GM21619 (cell line): ENCODE measurements at regions not wholly inside any gene's neighbourhood (a gene's known extent, or its start where the extent isn't known, plus 50 kb on each side); places are given as distances from the start of the nearest gene placed in this dataset.
"Not testable (repeated sequence)": the region's sequence is repeated elsewhere in the genome, so short reads cannot be mapped to it uniquely, and the experiment has no call there.

ENCODE experiments used
- ATAC-seq: cut with Tn5 transposase; IDR thresholded peaks from one replicate; pipeline ENCODE4 v1.9.1; 2021; ENCODE audit not compliant: unreplicated experiment

- ATAC-seq: not testable (repeated sequence)
These were observed 56.0 kb upstream of the CACNA2D1 start for GRCh38 chr7:82499546-82499945.

GRCh38 chr7:82494420-82494819 is 50.8 kb upstream of the CACNA2D1 start:
- ATAC-seq: no peak
